Stomach (tissue), 8 donors: ENCODE measurements at regions not wholly inside any gene's neighbourhood (a gene's known extent, or its start where the extent isn't known, plus 50 kb on each side); places are given as distances from the start of the nearest gene placed in this dataset.

ENCODE experiments used
- DNase-seq, 2 donors: peaks; one replicate each; pipeline versions ENCODE4 v3.0.0 to v3.0.0-alpha.2; 2013 to 2019
- H3K27ac ChIP-seq, 5 donors: fragments of 200-600 bp in 4 of 5; sonication (generic) in 4 of 5; one replicate each; pipeline ENCODE4 v1.5.1; 2013 to 2019; ENCODE audit warnings: mild to moderate bottlenecking in 1 of 5, moderate library complexity in 1 of 5
- H3K27me3 ChIP-seq, 3 donors: fragments of 200-600 bp; sonication (generic); one replicate each; pipeline ENCODE4 v1.5.1; 2017 to 2019; ENCODE audit warnings: mixed run types in 1 of 3
- H3K36me3 ChIP-seq, 4 donors: fragments of 200-600 bp; sonication (generic); 1 replicate in 3 of 4; 2 replicates in 1 of 4; pipeline ENCODE4 v1.5.1; 2016 to 2019
- H3K4me1 ChIP-seq, 4 donors: fragments of 200-600 bp; sonication (generic); one replicate each; pipeline ENCODE4 v1.5.1; 2016 to 2019
- H3K4me3 ChIP-seq, 4 donors: fragments of 200-600 bp; sonication (generic) in 3 of 4; one replicate each; pipeline ENCODE4 v1.5.1; 2016 to 2019; ENCODE audit warnings: mild to moderate bottlenecking in 1 of 4
- H3K9me3 ChIP-seq, 4 donors: fragments of 200-600 bp; sonication (generic); one replicate each; pipeline ENCODE4 v1.5.1; 2016 to 2019
- EP300 ChIP-seq: sonication (generic); formaldehyde crosslinking; IDR thresholded peaks from one replicate; pipeline ENCODE4 v1.6.1; 2017; ENCODE audit warnings: antibody characterized with exemption
- POLR2A ChIP-seq, 4 donors: fragments of 450-650 bp; IDR thresholded peaks; one replicate each; pipeline ENCODE4 v1.6.1; 2016; ENCODE audit warnings: antibody characterized with exemption in 4 of 4, control low read depth in 2 of 4, mild to moderate bottlenecking in 1 of 4, moderate library complexity in 1 of 4
- POLR2AphosphoS5 ChIP-seq, 3 donors: sonication (generic); formaldehyde crosslinking; IDR thresholded peaks; one replicate each; pipeline ENCODE4 v1.6.1; 2016; ENCODE audit warnings: antibody characterized with exemption in 3 of 3
- WGBS, 5 donors: extraction: QIAGEN DNeasy Blood & Tissue Kit in 3 of 5; methylation state at CpG; one replicate each; pipeline versions ENCODE4 v1.1.5 to v1.1.7; 2013 to 2018; 5-methylcytosine and 5-hydroxymethylcytosine counted together
- intact Hi-C: fragments of 100-400 bp; cut with DNase I; formaldehyde crosslinking; loops from one replicate; pipeline ENCODE4 v1.15.1; 2023; ENCODE audit warnings: low total_unique reads
- TF ChIP-seq, protein P1 (sequence below), 7 experiments: fragments of 450-650 bp in 4 of 7; fragments of 200-600 bp in 3 of 7; sonication (generic) in 3 of 7; IDR thresholded peaks; one replicate each; pipeline ENCODE4 v1.5.1; 2016 to 2019; ENCODE audit warnings: antibody characterized with exemption in 7 of 7, control low read depth in 2 of 7, mild to moderate bottlenecking in 1 of 7
- donor health status: healthy with polysubstance abuse.
- donor health status: Bipolar disorder and iron deficiency.
- donor health status: healthy.

- Histone ChIP-seq H3K36me3 (no peaks in the 10 kb centered on the region), H3K27me3 (no peaks in the 10 kb centered on the region), H3K9me3 (peaks cover 0 to 10% (median 3%) of the 10 kb centered on the region in 4 donors), H3K4me3 (no peak overlapping the region), H3K4me1 (no peaks in the 10 kb centered on the region), H3K27ac (no peak overlapping the region)
- 88 to 98% (median 93%) methylated on average over 1 of the region's 1 CpG for WGBS, 5 donors
- no peak for TF ChIP-seq POLR2AphosphoS5 (IDR thresholded peaks at IDR 0.05)
- TF ChIP-seq, protein P1, sequence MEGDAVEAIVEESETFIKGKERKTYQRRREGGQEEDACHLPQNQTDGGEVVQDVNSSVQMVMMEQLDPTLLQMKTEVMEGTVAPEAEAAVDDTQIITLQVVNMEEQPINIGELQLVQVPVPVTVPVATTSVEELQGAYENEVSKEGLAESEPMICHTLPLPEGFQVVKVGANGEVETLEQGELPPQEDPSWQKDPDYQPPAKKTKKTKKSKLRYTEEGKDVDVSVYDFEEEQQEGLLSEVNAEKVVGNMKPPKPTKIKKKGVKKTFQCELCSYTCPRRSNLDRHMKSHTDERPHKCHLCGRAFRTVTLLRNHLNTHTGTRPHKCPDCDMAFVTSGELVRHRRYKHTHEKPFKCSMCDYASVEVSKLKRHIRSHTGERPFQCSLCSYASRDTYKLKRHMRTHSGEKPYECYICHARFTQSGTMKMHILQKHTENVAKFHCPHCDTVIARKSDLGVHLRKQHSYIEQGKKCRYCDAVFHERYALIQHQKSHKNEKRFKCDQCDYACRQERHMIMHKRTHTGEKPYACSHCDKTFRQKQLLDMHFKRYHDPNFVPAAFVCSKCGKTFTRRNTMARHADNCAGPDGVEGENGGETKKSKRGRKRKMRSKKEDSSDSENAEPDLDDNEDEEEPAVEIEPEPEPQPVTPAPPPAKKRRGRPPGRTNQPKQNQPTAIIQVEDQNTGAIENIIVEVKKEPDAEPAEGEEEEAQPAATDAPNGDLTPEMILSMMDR (IDR thresholded peaks at IDR 0.05): no peak
- no peak for TF ChIP-seq POLR2A (IDR thresholded peaks at IDR 0.05)
- no peak for TF ChIP-seq EP300
- intact Hi-C loops: no loop called here
- no peak for DNase-seq
These were observed 796.6 kb upstream of the ZEB2 start for GRCh38 chr2:145316496-145316895.

DNA sequence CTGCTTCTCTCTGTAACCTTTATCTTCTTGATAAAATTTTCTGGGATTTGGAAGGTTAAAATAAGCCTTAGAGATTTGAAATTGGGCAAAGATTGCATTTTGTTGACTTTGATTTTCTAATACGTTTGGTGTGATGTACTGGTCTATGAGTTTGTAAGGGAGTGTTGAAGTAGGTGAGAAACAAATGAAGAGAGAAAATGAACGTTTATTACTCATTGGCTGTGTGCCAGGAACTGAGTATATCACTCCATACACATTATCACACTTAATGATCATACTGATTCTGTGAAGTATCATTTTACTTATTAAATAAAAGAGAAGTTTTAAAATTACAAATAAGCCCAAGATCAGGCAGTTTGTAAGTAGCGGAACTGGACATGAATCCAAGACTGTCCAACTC is 795.1 kb upstream of the ZEB2 start:
- WGBS, 5 donors: 55 to 62% (median 59%) methylated on average over 3 of the region's 3 CpGs
- no peak for DNase-seq
- H3K4me3 ChIP-seq: no peak overlapping the region
- no peak overlapping the region for H3K27ac ChIP-seq
- H3K27me3 ChIP-seq: no peaks in the 10 kb centered on the region
- no peaks in the 10 kb centered on the region for H3K4me1 ChIP-seq
- intact Hi-C loops: no loop called here
- TF ChIP-seq, protein P1 (IDR thresholded peaks at IDR 0.05): no peak
- no peak for TF ChIP-seq POLR2AphosphoS5 (IDR thresholded peaks at IDR 0.05)
- no peak for TF ChIP-seq POLR2A (IDR thresholded peaks at IDR 0.05)
- no peak for TF ChIP-seq EP300
- no peaks in the 10 kb centered on the region for H3K36me3 ChIP-seq
- peaks cover 0 to 10% (median 3%) of the 10 kb centered on the region in 4 donors for H3K9me3 ChIP-seq

GRCh38 chr2:145314119-145314633 is 794.3 kb upstream of the ZEB2 start:
- Histone ChIP-seq H3K27me3 (no peaks in the 10 kb centered on the region), H3K4me1 (no peaks in the 10 kb centered on the region), H3K9me3 (peaks cover 0 to 10% (median 3%) of the 10 kb centered on the region in 4 donors), H3K36me3 (no peaks in the 10 kb centered on the region), H3K4me3 (no peak overlapping the region), H3K27ac (no peak overlapping the region)
- intact Hi-C loops: no loop called here
- no peak for TF ChIP-seq POLR2A (IDR thresholded peaks at IDR 0.05)
- TF ChIP-seq, protein P1 (IDR thresholded peaks at IDR 0.05): no peak
- WGBS, 5 donors: 84 to 95% (median 90%) methylated on average over 3 of the region's 3 CpGs
- DNase-seq: no peak

DNA sequence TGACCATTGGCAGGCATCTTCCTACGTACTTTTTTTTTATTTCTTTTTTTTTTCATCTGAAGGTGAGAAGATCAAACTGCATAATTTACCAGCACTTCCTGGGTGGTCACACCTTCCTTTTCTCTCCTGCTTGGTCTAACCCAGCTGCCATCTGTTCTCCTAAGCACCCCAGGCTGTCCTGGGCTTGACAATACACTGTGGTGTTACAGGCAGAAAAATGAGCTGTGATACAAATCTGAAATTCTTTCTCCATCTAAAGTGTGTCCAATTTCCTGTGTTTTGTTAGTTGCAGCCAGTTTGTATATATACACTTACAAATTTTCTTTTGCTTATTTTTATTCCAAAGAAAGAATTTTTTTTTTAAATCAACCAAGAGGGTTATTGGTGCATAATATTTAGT is 786.0 kb upstream of the ZEB2 start:
- Histone ChIP-seq H3K9me3 (no peaks in the 10 kb centered on the region), H3K27me3 (no peaks in the 10 kb centered on the region), H3K4me1 (peaks cover 0 to 6% (median 0%) of the 10 kb centered on the region in 4 donors), H3K4me3 (no peak overlapping the region), H3K36me3 (no peaks in the 10 kb centered on the region), H3K27ac (no peak overlapping the region)
- intact Hi-C loops: no loop called here
- no peak for DNase-seq
- TF ChIP-seq POLR2AphosphoS5 (IDR thresholded peaks at IDR 0.05): no peak
- no peak for TF ChIP-seq EP300
- WGBS, 5 donors: 75 to 100% (median 79%) methylated on average over 1 of the region's 1 CpG

- no peak for DNase-seq
- peaks cover 0 to 6% (median 0%) of the 10 kb centered on the region in 4 donors for H3K4me1 ChIP-seq
- no peaks in the 10 kb centered on the region for H3K36me3 ChIP-seq
- intact Hi-C loops: no loop called here
- 75 to 86% (median 84%) methylated on average over 3 of the region's 3 CpGs for WGBS, 5 donors
- TF ChIP-seq POLR2A (IDR thresholded peaks at IDR 0.05): no peak
- no peak for TF ChIP-seq POLR2AphosphoS5 (IDR thresholded peaks at IDR 0.05)
- no peak for TF ChIP-seq EP300
- TF ChIP-seq, protein P1 (IDR thresholded peaks at IDR 0.05): no peak
- no peak overlapping the region for H3K4me3 ChIP-seq
- H3K27ac ChIP-seq: no peak overlapping the region
- no peaks in the 10 kb centered on the region for H3K9me3 ChIP-seq
- H3K27me3 ChIP-seq: no peaks in the 10 kb centered on the region
These were observed 784.6 kb upstream of the ZEB2 start for GRCh38 chr2:145304501-145304900.
